RPMI7951 (cell line): ENCODE measurements at regions not wholly inside any gene's neighbourhood (a gene's known extent, or its start where the extent isn't known, plus 50 kb on each side); places are given as distances from the start of the nearest gene placed in this dataset.
A peak's percentile ranks its signal among the peaks of the same experiment; 100 is the strongest.

Experiments used
- DNase-seq: peaks from one replicate; pipeline ENCODE4 v3.0.0-alpha.2; 2012; ENCODE audit warnings: low read depth

DNA sequence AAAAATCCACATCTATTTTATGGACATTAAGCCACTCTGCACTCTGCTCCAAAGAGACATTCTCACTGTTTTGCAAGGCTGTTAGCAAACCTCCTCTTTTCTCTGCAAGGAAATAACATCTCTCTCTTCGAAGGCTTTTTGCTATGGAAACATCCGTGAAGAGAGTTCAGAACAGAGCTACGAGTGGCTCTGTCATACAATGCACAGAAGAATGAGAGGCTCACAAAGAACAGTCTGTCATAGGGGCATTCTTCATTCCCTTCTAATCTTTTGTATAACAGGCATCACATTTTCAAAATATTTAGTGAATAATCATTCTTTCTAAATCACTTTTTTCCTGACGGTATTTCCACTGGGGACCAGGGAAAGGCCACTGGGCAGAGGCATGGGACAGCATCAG, 346.1 kb downstream of the IRS2 start:
- DNase-seq: no peak

DNA sequence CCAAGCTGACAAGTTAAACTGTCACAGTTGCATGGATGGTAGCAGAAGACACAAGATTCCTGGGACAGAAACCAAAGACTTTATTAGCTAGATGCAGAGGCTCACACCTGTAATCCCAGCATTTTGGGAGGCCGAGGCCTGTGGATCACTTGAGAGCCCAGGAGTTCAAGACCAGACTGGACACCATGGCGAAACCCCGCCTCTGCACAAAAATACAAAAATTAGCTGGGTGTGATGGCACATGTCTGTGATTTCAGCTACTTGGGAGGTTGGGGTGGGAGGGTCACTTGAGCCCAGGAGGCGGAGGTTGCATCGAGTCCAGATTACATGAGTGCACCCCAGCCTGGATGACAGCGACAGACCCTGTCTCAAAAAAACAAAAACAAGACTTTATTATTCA, 346.6 kb downstream of the IRS2 start:
- DNase-seq: no peak

- no peak for DNase-seq
These were observed 349.5 kb downstream of the IRS2 start for GRCh38 chr13:109436841-109437240.

DNA sequence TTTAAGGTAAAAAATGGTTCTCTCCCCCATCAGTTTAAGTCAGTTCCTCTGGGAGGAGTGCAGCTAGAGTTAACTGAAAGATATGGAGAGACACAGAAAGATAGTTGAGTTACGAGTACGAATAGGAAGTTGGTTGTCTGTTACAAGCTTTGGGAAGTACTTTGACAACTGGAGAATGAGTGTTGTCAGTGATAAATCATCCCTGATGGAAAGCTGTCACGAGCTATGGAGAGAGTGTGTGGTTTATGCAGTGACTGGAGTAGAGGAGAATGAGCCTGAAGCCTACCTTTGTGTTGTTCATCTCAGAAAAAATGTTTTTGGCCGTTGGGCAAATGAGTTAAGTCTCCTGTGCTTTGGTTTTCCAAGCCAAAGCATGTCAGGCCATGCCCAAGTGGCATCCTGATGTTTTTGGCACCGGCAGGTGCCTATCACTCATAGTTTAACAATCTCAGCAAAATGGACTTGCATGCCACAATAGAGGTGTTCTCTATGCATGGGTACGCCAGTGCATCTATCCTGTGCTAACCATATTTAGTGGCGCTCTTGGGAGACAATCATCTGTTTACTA, 350.2 kb downstream of the IRS2 start:
- no peak for DNase-seq

DNA sequence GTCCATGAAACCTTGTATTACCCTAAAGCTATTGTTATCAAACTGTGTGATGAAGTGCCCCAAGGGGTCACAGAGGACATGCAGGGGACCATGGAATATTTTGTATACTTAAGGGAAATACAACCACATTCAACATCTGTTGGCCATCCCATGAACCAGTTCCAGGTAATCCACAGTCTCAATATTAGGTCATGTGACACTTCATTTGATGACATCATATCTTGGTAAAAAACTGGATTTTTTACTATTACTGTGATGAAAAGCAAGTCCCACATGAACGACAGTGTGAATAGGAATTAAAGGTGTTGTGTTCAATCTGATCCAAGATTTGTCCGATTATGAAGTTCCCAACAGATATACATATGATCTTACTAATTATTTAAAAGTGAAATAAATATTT, 355.2 kb downstream of the IRS2 start:
- no peak for DNase-seq

DNA sequence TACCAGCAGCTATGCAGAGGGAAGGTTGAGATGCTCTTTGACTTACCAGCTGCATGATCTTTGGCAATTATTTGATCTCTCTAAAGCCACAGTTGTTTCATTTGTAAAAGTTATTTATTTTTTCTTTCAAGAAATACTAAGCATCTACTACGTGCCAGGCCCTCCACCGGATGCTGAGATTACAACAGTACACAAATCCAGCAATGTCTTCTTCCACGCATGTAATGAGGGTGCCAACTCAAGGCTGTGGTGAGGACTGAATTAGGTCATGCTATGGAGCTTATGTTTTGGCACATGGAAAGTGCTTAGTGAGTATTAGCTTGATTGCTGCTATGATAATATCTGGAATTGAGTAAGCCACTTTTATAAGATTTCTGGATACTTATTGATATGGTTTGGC, 358.2 kb downstream of the IRS2 start:
- DNase-seq: no peak

DNA sequence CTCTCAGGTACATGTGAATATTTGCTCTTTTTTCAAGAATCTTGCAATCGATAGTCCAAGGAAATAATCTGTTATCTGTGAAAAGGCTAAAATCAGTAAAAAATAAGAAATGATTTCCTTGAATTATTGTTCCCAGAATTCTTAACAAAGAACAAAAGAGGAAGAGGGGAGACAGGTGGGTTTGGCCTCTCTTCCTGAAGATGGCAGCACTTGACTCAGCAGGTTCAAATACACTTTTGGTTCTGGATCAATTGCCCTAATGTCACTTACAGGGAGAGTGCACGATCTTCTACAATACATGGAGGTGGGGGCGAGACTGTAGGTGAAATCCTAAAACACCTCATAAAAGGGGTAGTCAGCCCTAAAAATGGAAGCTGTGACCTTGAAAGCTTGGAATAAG, 358.7 kb downstream of the IRS2 start:
- no peak for DNase-seq

DNA sequence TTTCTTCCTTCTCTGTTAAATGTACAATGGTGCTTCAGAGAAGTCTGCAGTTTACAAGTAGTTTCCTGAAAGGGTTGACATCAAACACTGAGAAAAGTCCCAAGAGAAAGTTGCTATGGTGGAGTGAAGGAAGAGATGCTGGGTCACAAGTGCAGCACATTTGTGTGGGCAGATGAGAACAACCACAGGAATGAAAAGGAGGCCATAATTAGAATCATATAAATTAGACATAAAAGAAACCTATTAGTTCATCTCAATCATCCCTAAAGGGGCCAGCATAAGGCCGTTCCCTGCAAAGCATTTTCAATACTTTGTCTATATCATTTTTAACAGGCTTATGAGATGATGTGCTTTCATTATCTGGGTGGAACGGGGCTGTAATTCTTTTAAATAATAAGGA, 359.2 kb downstream of the IRS2 start:
- DNase-seq: no peak

DNA sequence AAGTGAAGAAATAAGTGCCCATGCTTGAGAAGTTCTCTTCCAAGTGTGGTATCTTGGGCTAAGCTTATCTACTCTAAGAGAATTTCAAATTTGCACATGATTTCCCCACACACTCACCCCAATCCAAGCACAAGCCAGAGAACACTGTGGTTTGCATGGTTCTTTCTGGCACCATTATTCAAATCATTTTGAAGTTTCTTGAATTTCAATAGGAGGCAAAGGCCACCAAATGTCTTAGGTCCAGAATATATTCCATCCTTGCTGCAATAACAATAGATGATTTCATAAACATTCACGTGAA, 359.7 kb downstream of the IRS2 start:
- DNase-seq: no peak

GRCh38 chr13:109425821-109426689, 360.3 kb downstream of the IRS2 start:
- no peak for DNase-seq

GRCh38 chr13:109422161-109422560, 364.2 kb downstream of the IRS2 start:
- DNase-seq: no peak

DNA sequence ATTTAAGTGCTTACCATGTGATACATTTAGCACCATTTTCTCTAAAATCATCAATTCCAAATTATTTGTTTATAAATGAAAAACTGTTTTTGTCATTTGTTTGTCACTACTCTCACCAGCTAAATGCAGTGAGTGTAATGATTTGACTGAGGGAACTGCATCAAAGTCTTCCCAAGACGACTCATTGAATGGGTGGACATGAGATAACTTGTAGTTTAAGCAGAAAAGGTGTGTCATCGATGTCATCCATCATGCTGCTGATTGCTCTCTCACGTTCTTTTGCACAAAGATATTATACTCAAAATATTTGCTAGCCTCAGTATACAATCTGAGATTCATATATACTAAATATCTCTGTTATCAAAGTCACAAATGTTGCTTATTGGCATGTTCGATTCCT, 366.5 kb downstream of the IRS2 start:
- DNase-seq: no peak

- DNase-seq: no peak
These were observed 368.3 kb downstream of the IRS2 start for GRCh38 chr13:109418111-109418510.

GRCh38 chr13:109416001-109416400, 370.4 kb downstream of the IRS2 start:
- no peak for DNase-seq

DNA sequence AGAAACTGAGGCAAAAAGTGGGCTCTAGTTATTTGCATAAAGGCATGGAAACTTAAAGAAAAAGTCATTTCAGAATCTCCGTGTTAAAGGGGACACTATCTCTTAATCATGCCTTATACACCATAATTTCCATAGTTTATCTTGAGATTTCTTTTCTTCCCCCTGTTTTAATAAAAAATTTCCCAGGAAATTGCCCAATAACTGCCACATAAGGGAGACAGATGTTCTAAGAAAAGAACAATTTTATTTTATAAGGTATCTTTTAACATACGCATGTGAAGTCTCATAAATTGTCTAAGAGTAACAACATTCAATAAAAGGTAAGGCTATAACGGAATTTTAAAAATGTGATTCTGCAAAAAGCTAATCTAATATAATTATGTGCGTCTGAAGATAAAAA, 371.3 kb downstream of the IRS2 start:
- DNase-seq: no peak

- DNase-seq: peak; percentile 21
These were observed 374.0 kb downstream of the IRS2 start for GRCh38 chr13:109412283-109412901.

- DNase-seq: no peak
These were observed 375.5 kb downstream of the IRS2 start for GRCh38 chr13:109410868-109411267.

- DNase-seq: no peak
These were observed 377.6 kb downstream of the IRS2 start for GRCh38 chr13:109408591-109409382.

GRCh38 chr13:109406376-109406992, 379.9 kb downstream of the IRS2 start:
- DNase-seq: no peak

DNA sequence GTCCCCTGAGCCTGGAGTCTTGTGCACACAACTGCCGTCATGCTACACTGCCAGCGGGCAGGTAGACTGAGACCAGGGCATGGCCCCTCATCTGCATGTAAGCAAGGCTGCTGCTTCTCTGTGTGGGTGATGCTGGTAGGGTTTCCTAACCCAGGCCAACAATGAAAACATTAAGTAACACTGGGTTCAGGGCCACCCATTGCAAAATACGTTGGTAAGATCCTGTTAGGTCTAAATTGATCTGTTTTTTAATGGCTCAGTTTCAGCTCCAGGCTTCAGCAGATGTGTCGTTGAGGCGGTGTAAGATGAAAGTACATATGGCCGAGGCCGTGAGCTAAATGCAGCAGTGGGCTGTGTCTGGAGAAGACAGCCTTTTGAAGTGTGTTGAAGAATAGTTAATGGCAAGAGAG, 383.4 kb downstream of the IRS2 start:
- DNase-seq: no peak

GRCh38 chr13:109401891-109402290, 384.5 kb downstream of the IRS2 start:
- no peak for DNase-seq

GRCh38 chr13:109401307-109401706, 385.1 kb downstream of the IRS2 start:
- DNase-seq: no peak
